ENCODE measurements at regions not wholly inside any gene's neighbourhood (a gene's known extent, or its start where the extent isn't known, plus 50 kb on each side); places are given as distances from the start of the nearest gene placed in this dataset.

GRCh38 chr13:30120133-30120822, 187.1 kb downstream of the KATNAL1 start:
- Histone ChIP-seq H3K27ac (no peak overlapping the region), H3K27me3 (replicated peaks) (peaks cover 1% of the 10 kb centered on the region), H3K36me3 (replicated peaks) (no peaks in the 10 kb centered on the region), H3K4me3 (ENCODE audit: low read depth, low read length) (no peak overlapping the region)
- TF ChIP-seq CTCF (IDR thresholded peaks at IDR 0.05; ENCODE audit: low read depth, low read length, missing control alignments) = no peak
- in situ Hi-C loops (cut with HindIII; ENCODE audit: low pct_ligation_motif_present, low sequenced_read_pairs) = loop anchor here (25.0 kb wide), 1 partner anchor 358 kb away; no protein-coding TSS in a partner anchor
- no peak for DNase-seq

- Histone ChIP-seq H3K27me3 (replicated peaks) (peaks cover 1% of the 10 kb centered on the region), H3K27ac (no peak overlapping the region), H3K36me3 (replicated peaks) (no peaks in the 10 kb centered on the region), H3K4me3 (ENCODE audit: low read depth, low read length) (peak overlapping the region; percentile 1)
- in situ Hi-C loops (cut with HindIII; ENCODE audit: low pct_ligation_motif_present, low sequenced_read_pairs) = loop anchor here (25.0 kb wide), 1 partner anchor 357 kb away; no protein-coding TSS in a partner anchor
- no peak for DNase-seq
- no peak for TF ChIP-seq CTCF (IDR thresholded peaks at IDR 0.05; ENCODE audit: low read depth, low read length, missing control alignments)
Measured at GRCh38 chr13:30119476-30119875, 187.9 kb downstream of the KATNAL1 start.

GRCh38 chr13:30116379-30116778, 191.0 kb downstream of the KATNAL1 start:
- DNase-seq = no peak
- peaks cover 1% of the 10 kb centered on the region for H3K27me3 ChIP-seq (replicated peaks)
- no peak overlapping the region for H3K4me3 ChIP-seq (ENCODE audit: low read depth, low read length)
- H3K36me3 ChIP-seq (replicated peaks) = no peaks in the 10 kb centered on the region
- in situ Hi-C loops (cut with HindIII; ENCODE audit: low pct_ligation_motif_present, low sequenced_read_pairs) = loop anchor here (25.0 kb wide), 1 partner anchor 354 kb away; no protein-coding TSS in a partner anchor
- no peak overlapping the region for H3K27ac ChIP-seq
- no peak for TF ChIP-seq CTCF (IDR thresholded peaks at IDR 0.05; ENCODE audit: low read depth, low read length, missing control alignments)

- Histone ChIP-seq H3K27ac (no peak overlapping the region), H3K27me3 (replicated peaks) (peaks cover 1% of the 10 kb centered on the region), H3K4me3 (ENCODE audit: low read depth, low read length) (peak overlapping the region; percentile 44), H3K36me3 (replicated peaks) (no peaks in the 10 kb centered on the region)
- no peak for DNase-seq
- TF ChIP-seq CTCF (IDR thresholded peaks at IDR 0.05; ENCODE audit: low read depth, low read length, missing control alignments) = no peak
- in situ Hi-C loops (cut with HindIII; ENCODE audit: low pct_ligation_motif_present, low sequenced_read_pairs) = loop anchor here (25.0 kb wide), 1 partner anchor 353 kb away; no protein-coding TSS in a partner anchor
Measured at GRCh38 chr13:30115257-30115600, 192.1 kb downstream of the KATNAL1 start.

GRCh38 chr13:30114571-30115256, 192.6 kb downstream of the KATNAL1 start:
- Histone ChIP-seq H3K4me3 (ENCODE audit: low read depth, low read length) (peak overlapping the region; percentile 44), H3K27me3 (replicated peaks) (peaks cover 1% of the 10 kb centered on the region), H3K36me3 (replicated peaks) (no peaks in the 10 kb centered on the region), H3K27ac (no peak overlapping the region)
- in situ Hi-C loops (cut with HindIII; ENCODE audit: low pct_ligation_motif_present, low sequenced_read_pairs) = loop anchor here (25.0 kb wide), 1 partner anchor 352 kb away; no protein-coding TSS in a partner anchor
- peak; percentile 88 for TF ChIP-seq CTCF (IDR thresholded peaks at IDR 0.05; ENCODE audit: low read depth, low read length, missing control alignments)
- peak; percentile 68 for DNase-seq
